Breast epithelium (tissue), 3 donors: ENCODE measurements at regions not wholly inside any gene's neighbourhood (a gene's known extent, or its start where the extent isn't known, plus 50 kb on each side); places are given as distances from the start of the nearest gene placed in this dataset.

Experiments
- POLR2A ChIP-seq: fragments of 450-650 bp; IDR thresholded peaks from one replicate; pipeline ENCODE4 v1.6.1; 2016; ENCODE audit warnings: antibody characterized with exemption, mild to moderate bottlenecking, moderate library complexity
- TF ChIP-seq, protein P1 (sequence below), 3 donors: fragments of 450-650 bp; IDR thresholded peaks; one replicate each; pipeline ENCODE4 v1.5.1; 2016 to 2017; ENCODE audit warnings: antibody characterized with exemption in 3 of 3, mild to moderate bottlenecking in 3 of 3, moderate library complexity in 3 of 3

GRCh38 chr15:26352909-26353308 is 420.0 kb downstream of the GABRB3 start:
- TF ChIP-seq, protein P1, sequence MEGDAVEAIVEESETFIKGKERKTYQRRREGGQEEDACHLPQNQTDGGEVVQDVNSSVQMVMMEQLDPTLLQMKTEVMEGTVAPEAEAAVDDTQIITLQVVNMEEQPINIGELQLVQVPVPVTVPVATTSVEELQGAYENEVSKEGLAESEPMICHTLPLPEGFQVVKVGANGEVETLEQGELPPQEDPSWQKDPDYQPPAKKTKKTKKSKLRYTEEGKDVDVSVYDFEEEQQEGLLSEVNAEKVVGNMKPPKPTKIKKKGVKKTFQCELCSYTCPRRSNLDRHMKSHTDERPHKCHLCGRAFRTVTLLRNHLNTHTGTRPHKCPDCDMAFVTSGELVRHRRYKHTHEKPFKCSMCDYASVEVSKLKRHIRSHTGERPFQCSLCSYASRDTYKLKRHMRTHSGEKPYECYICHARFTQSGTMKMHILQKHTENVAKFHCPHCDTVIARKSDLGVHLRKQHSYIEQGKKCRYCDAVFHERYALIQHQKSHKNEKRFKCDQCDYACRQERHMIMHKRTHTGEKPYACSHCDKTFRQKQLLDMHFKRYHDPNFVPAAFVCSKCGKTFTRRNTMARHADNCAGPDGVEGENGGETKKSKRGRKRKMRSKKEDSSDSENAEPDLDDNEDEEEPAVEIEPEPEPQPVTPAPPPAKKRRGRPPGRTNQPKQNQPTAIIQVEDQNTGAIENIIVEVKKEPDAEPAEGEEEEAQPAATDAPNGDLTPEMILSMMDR (IDR thresholded peaks at IDR 0.05), result no peak
- TF ChIP-seq POLR2A, result no peak
